ENCODE measurements at regions not wholly inside any gene's neighbourhood (a gene's known extent, or its start where the extent isn't known, plus 50 kb on each side); places are given as distances from the start of the nearest gene placed in this dataset.

GRCh38 chr6:168136001-168136400 lies 57.0 kb upstream of the FRMD1 start:
- Histone ChIP-seq H3K27ac (ENCODE audit: low read depth in 1 of 2, low read length in 1 of 2) (no peak overlapping the region), H3K36me3 (ENCODE audit: control insufficient read depth in 2 of 2, insufficient read depth in 2 of 2, low read length in 1 of 2) (no peaks in the 10 kb centered on the region), H3K27me3 (ENCODE audit: control insufficient read depth in 2 of 2, insufficient read depth in 1 of 2, low read length in 1 of 2) (peaks cover 3 to 29% of the 10 kb centered on the region in 2 donors), H3K4me1 (ENCODE audit: control insufficient read depth in 2 of 2, insufficient read depth in 2 of 2, low read length in 2 of 2) (no peaks in the 10 kb centered on the region), H3K4me3 (ENCODE audit: low read length in 2 of 2) (no peak overlapping the region), H3K9me3 (ENCODE audit: control insufficient read depth in 2 of 2, insufficient read depth in 1 of 2, low read length in 1 of 2) (no peaks in the 10 kb centered on the region)
- DNase-seq (ENCODE audit: low read depth in 6 of 9, low spot score in 9 of 9), result no peak
- 95% methylated on average over 7 of the region's 7 CpGs for WGBS

- Histone ChIP-seq H3K36me3 (ENCODE audit: control insufficient read depth in 2 of 2, insufficient read depth in 2 of 2, low read length in 1 of 2) (no peaks in the 10 kb centered on the region), H3K4me3 (ENCODE audit: low read length in 2 of 2) (no peak overlapping the region), H3K4me1 (ENCODE audit: control insufficient read depth in 2 of 2, insufficient read depth in 2 of 2, low read length in 2 of 2) (no peaks in the 10 kb centered on the region), H3K9me3 (ENCODE audit: control insufficient read depth in 2 of 2, insufficient read depth in 1 of 2, low read length in 1 of 2) (no peaks in the 10 kb centered on the region), H3K27ac (ENCODE audit: low read depth in 1 of 2, low read length in 1 of 2) (no peak overlapping the region), H3K27me3 (ENCODE audit: control insufficient read depth in 2 of 2, insufficient read depth in 1 of 2, low read length in 1 of 2) (peaks cover 3 to 29% of the 10 kb centered on the region in 2 donors)
- 92% methylated on average over 16 of the region's 16 CpGs for WGBS
- no peak for DNase-seq (ENCODE audit: low read depth in 6 of 9, low spot score in 9 of 9)
These were observed 55.7 kb upstream of the FRMD1 start for GRCh38 chr6:168134560-168135201.

- no peak overlapping the region for H3K27ac ChIP-seq (ENCODE audit: low read depth in 1 of 2, low read length in 1 of 2)
- 81% methylated on average over 16 of the region's 16 CpGs for WGBS
- no peaks in the 10 kb centered on the region for H3K4me1 ChIP-seq (ENCODE audit: control insufficient read depth in 2 of 2, insufficient read depth in 2 of 2, low read length in 2 of 2)
- DNase-seq (ENCODE audit: low read depth in 6 of 9, low spot score in 9 of 9), result no peak
- H3K36me3 ChIP-seq (ENCODE audit: control insufficient read depth in 2 of 2, insufficient read depth in 2 of 2, low read length in 1 of 2), result no peaks in the 10 kb centered on the region
- peaks cover 3 to 29% of the 10 kb centered on the region in 2 donors for H3K27me3 ChIP-seq (ENCODE audit: control insufficient read depth in 2 of 2, insufficient read depth in 1 of 2, low read length in 1 of 2)
- no peaks in the 10 kb centered on the region for H3K9me3 ChIP-seq (ENCODE audit: control insufficient read depth in 2 of 2, insufficient read depth in 1 of 2, low read length in 1 of 2)
- no peak overlapping the region for H3K4me3 ChIP-seq (ENCODE audit: low read length in 2 of 2)
These were observed 54.9 kb upstream of the FRMD1 start for GRCh38 chr6:168133687-168134559.

GRCh38 chr6:168133168-168133561 lies 54.2 kb upstream of the FRMD1 start:
- Histone ChIP-seq H3K4me1 (ENCODE audit: control insufficient read depth in 2 of 2, insufficient read depth in 2 of 2, low read length in 2 of 2) (no peaks in the 10 kb centered on the region), H3K36me3 (ENCODE audit: control insufficient read depth in 2 of 2, insufficient read depth in 2 of 2, low read length in 1 of 2) (no peaks in the 10 kb centered on the region), H3K9me3 (ENCODE audit: control insufficient read depth in 2 of 2, insufficient read depth in 1 of 2, low read length in 1 of 2) (no peaks in the 10 kb centered on the region), H3K27ac (ENCODE audit: low read depth in 1 of 2, low read length in 1 of 2) (no peak overlapping the region), H3K4me3 (ENCODE audit: low read length in 2 of 2) (no peak overlapping the region), H3K27me3 (ENCODE audit: control insufficient read depth in 2 of 2, insufficient read depth in 1 of 2, low read length in 1 of 2) (peaks cover 3 to 29% of the 10 kb centered on the region in 2 donors)
- WGBS, result 20% methylated on average over 13 of the region's 13 CpGs
- DNase-seq (ENCODE audit: low read depth in 6 of 9, low spot score in 9 of 9), result no peak

GRCh38 chr6:168132531-168133167 lies 53.6 kb upstream of the FRMD1 start:
- no peak for DNase-seq (ENCODE audit: low read depth in 6 of 9, low spot score in 9 of 9)
- H3K9me3 ChIP-seq (ENCODE audit: control insufficient read depth in 2 of 2, insufficient read depth in 1 of 2, low read length in 1 of 2), result no peaks in the 10 kb centered on the region
- H3K36me3 ChIP-seq (ENCODE audit: control insufficient read depth in 2 of 2, insufficient read depth in 2 of 2, low read length in 1 of 2), result no peaks in the 10 kb centered on the region
- peaks cover 3 to 29% of the 10 kb centered on the region in 2 donors for H3K27me3 ChIP-seq (ENCODE audit: control insufficient read depth in 2 of 2, insufficient read depth in 1 of 2, low read length in 1 of 2)
- no peaks in the 10 kb centered on the region for H3K4me1 ChIP-seq (ENCODE audit: control insufficient read depth in 2 of 2, insufficient read depth in 2 of 2, low read length in 2 of 2)
- no peak overlapping the region for H3K4me3 ChIP-seq (ENCODE audit: low read length in 2 of 2)
- no peak overlapping the region for H3K27ac ChIP-seq (ENCODE audit: low read depth in 1 of 2, low read length in 1 of 2)
- 18% methylated on average over 34 of the region's 34 CpGs for WGBS

GRCh38 chr6:168131464-168132415 lies 52.7 kb upstream of the FRMD1 start:
- 82% methylated on average over 20 of the region's 20 CpGs for WGBS
- DNase-seq (ENCODE audit: low read depth in 6 of 9, low spot score in 9 of 9), result no peak
- H3K4me1 ChIP-seq (ENCODE audit: control insufficient read depth in 2 of 2, insufficient read depth in 2 of 2, low read length in 2 of 2), result no peaks in the 10 kb centered on the region
- no peaks in the 10 kb centered on the region for H3K36me3 ChIP-seq (ENCODE audit: control insufficient read depth in 2 of 2, insufficient read depth in 2 of 2, low read length in 1 of 2)
- H3K27ac ChIP-seq (ENCODE audit: low read depth in 1 of 2, low read length in 1 of 2), result no peak overlapping the region
- peaks cover 3 to 29% of the 10 kb centered on the region in 2 donors for H3K27me3 ChIP-seq (ENCODE audit: control insufficient read depth in 2 of 2, insufficient read depth in 1 of 2, low read length in 1 of 2)
- no peaks in the 10 kb centered on the region for H3K9me3 ChIP-seq (ENCODE audit: control insufficient read depth in 2 of 2, insufficient read depth in 1 of 2, low read length in 1 of 2)
- H3K4me3 ChIP-seq (ENCODE audit: low read length in 2 of 2), result no peak overlapping the region

- Histone ChIP-seq H3K27ac (ENCODE audit: low read depth in 1 of 2, low read length in 1 of 2) (no peak overlapping the region), H3K27me3 (ENCODE audit: control insufficient read depth in 2 of 2, insufficient read depth in 1 of 2, low read length in 1 of 2) (peaks cover 3 to 29% of the 10 kb centered on the region in 2 donors), H3K9me3 (ENCODE audit: control insufficient read depth in 2 of 2, insufficient read depth in 1 of 2, low read length in 1 of 2) (no peaks in the 10 kb centered on the region), H3K36me3 (ENCODE audit: control insufficient read depth in 2 of 2, insufficient read depth in 2 of 2, low read length in 1 of 2) (no peaks in the 10 kb centered on the region), H3K4me1 (ENCODE audit: control insufficient read depth in 2 of 2, insufficient read depth in 2 of 2, low read length in 2 of 2) (no peaks in the 10 kb centered on the region), H3K4me3 (ENCODE audit: low read length in 2 of 2) (no peak overlapping the region)
- DNase-seq (ENCODE audit: low read depth in 6 of 9, low spot score in 9 of 9), result no peak
- 78% methylated on average over 14 of the region's 14 CpGs for WGBS
These were observed 51.8 kb upstream of the FRMD1 start for GRCh38 chr6:168130697-168131371.

GRCh38 chr6:168130168-168130696 lies 51.2 kb upstream of the FRMD1 start:
- Histone ChIP-seq H3K9me3 (ENCODE audit: control insufficient read depth in 2 of 2, insufficient read depth in 1 of 2, low read length in 1 of 2) (no peaks in the 10 kb centered on the region), H3K36me3 (ENCODE audit: control insufficient read depth in 2 of 2, insufficient read depth in 2 of 2, low read length in 1 of 2) (no peaks in the 10 kb centered on the region), H3K4me1 (ENCODE audit: control insufficient read depth in 2 of 2, insufficient read depth in 2 of 2, low read length in 2 of 2) (no peaks in the 10 kb centered on the region), H3K27ac (ENCODE audit: low read depth in 1 of 2, low read length in 1 of 2) (no peak overlapping the region), H3K27me3 (ENCODE audit: control insufficient read depth in 2 of 2, insufficient read depth in 1 of 2, low read length in 1 of 2) (peaks cover 3 to 29% of the 10 kb centered on the region in 2 donors), H3K4me3 (ENCODE audit: low read length in 2 of 2) (no peak overlapping the region)
- no peak for DNase-seq (ENCODE audit: low read depth in 6 of 9, low spot score in 9 of 9)
- 90% methylated on average over 18 of the region's 18 CpGs for WGBS
